Endothelial cell of hepatic sinusoid (primary cell): ENCODE measurements at regions not wholly inside any gene's neighbourhood (a gene's known extent, or its start where the extent isn't known, plus 50 kb on each side); places are given as distances from the start of the nearest gene placed in this dataset.

Experiments used
- in situ Hi-C: cut with HindIII; loops from 2 replicates; pipeline ENCODE4 v1.10.0; 2017; ENCODE audit warnings: low sequenced_read_pairs

DNA sequence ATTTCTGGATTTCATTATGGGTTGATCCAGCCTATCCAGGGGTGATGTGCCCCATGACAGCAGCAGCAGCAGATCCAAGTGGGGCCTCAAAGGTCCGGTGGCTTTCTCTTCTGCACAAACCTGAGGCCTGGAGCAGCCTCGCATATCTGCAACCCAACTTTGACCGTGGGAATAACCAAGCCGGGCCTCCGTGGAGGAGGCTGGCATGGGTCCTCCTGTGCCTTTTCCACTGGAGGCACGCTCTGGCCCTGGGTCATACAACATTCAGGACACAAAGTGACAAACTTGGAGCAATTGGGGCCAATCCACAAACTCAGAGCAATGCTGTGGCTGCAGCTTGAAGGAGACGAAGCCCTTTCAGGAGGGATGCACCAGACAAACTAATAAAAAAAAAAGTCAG lies 330.0 kb upstream of the MKI67 start:
- in situ Hi-C loops = no loop called here

DNA sequence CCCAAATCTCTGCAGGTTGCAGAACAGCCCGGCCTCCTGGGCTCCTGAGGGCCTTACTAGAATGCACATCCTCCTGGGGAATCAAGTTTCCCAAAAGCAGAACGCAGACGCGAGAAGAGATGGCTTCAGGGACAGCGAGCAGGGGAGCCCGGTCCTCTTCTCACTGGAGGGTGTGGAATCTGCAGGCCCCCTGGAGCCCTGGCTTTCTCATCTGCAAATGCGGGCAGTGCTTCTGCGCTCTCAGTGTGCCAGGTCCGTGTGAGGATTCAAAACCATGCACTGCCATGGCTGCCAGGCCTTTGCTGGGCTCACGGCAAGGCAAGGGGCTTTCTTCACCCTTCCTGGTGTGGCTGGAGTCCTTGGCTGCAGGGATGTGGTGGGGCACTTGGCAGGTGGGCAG lies 330.9 kb upstream of the MKI67 start:
- in situ Hi-C loops = no loop called here

DNA sequence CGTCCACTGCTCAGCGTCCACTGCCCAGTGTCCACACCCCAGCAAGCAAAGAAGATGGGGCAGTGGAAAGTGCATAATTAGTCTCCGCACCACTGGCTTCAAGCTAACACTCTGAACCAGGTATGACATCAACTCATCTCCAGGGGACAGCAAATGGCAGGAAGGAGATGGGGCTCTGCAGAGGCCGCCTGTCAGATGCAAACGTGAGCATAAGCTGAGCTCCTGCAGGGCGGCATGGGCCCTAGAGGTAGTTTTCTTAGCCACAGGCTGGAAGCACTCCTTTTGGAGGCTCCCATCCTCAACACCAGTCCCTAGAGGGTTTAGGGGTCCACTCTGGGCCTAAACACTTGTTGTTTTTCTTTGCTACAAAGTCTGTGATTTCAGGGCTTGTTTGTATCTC lies 335.8 kb upstream of the MKI67 start:
- in situ Hi-C loops = no loop called here

DNA sequence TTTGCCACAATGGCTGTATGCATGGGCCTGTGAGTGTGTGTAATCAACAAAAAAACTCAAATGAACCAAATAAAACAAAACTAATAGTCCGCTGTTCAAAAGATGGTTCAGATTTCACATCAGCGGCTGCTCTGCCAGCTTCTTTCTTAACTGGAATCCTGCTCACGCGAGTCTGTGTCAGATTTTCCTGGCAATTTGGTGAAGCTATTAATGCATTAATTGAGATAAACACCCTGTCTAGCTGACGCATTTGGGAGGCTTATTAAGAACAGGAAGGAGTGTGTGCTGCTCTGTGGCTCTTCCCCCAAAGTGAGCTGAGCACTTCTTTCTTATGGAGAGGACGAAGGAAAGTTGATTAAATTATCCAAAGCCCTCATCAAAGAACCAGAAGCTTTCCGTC lies 336.6 kb upstream of the MKI67 start:
- in situ Hi-C loops = no loop called here

DNA sequence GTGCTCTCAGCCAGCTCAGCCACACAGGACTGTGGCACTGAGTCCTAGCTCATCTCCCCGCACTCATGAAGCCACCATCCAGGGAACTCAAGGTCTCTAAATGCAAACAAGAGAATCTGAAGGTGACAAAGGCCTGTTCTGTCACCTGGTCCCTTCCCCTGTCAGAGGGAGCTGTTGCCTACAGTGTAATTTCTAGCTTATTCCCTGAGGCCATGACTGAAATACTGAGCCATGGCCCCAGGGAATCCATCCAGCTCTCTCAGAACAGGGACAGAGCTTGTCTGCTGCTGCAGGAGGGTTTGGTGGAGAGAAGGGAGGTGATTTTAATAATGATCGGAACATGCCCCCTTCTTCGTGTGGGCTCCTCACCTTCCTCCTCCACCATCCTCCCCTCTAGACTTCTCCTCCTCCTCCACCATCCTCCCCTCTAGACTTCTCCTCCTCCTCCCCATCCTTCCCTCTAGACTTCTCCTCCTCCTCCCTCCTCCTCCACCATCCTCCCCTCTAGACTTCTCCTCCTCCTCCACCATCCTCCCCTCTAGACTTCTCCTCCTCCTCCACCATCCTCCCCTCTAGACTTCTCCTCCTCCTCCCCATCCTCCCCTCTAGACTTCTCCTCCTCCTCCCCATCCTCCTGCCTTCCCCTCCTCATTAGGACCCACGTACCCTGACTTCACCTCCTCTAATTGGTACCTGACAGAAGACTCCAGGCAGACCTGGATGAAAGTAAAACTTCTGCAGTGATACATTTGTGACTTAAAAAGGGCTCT lies 338.0 kb upstream of the MKI67 start:
- in situ Hi-C loops = no loop called here

DNA sequence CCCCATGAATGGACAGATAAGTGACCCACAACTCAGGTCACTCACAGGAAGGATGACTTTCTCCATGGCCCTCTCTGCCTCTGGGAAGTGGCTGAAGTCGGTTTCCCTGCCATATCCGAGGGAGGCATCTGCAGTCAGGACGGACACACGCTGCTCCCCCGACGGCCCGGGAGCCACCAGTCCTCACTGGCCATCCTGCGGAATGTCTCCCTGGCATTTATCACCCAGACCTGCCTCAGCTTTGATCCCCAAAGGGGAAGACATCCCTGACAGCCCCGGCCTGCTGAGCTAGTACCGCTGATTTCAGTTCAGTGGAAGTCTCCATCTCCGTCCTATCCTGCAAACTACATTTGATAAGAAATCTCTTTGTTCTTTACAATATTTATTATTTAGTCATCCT lies 339.5 kb upstream of the MKI67 start:
- in situ Hi-C loops = no loop called here

DNA sequence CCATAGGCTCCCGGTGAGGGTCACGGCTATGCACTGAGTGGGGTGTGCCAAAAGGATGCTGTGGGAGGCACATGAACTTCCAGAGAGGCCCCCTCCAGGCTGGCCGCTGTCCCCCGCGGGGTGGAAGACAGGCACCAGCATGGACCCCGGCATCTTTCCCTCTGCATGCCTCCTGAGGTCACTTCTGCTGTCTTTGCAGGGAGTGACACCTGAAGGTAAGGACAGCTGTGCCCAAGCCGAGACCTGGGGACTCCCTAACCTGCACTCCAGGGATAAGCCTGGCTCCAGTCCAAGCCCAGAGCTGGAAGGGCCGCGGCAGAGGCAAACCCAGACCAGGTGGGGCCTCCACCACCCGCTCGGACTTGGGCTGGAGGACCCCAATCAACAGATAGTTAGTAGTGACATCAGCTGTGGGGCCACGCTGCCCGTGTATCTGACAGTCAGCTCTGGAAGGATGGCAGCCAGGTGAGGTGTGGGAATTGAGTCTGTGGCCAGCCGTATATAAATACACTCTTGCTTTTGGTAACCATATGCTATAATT lies 340.7 kb upstream of the MKI67 start:
- in situ Hi-C loops = no loop called here

DNA sequence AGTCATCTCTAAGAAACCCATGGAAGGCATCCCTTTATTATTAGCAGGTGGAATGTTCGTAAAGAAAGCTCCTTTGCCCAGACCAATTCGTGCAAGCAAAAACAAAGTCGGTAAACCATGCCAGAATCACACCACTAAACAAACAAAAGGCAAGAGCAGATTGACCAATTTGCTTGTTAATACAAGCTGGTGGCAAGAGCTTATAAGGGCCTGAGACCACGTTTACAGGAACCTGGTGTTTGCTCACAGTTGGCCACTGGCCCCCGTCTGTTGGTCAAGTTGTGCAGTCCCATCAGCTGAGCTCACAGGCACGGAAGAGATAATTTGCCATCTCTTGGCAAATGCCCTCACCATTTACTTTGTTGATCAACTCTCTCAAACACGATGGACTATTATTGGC lies 342.2 kb upstream of the MKI67 start:
- in situ Hi-C loops = no loop called here

DNA sequence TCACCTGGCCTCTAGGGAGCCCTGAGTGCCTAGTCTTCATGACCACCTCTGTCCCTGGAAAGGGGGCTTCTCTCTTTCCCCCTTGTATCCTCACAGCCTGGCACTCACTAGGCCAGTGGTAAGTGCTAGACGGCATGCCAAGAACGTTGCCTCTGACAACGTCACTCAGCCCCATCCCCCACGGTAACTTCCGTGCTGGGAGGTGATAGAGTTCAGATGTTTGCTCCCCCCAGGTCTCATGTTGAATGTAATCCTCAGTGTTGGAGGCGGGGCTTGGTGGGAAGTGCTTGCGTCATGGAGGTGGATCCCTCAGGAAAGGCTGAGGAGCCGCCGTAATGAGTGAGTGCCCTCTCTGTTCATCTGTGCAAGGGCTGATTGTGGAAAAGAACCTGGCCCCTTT lies 343.3 kb upstream of the MKI67 start:
- in situ Hi-C loops = no loop called here

DNA sequence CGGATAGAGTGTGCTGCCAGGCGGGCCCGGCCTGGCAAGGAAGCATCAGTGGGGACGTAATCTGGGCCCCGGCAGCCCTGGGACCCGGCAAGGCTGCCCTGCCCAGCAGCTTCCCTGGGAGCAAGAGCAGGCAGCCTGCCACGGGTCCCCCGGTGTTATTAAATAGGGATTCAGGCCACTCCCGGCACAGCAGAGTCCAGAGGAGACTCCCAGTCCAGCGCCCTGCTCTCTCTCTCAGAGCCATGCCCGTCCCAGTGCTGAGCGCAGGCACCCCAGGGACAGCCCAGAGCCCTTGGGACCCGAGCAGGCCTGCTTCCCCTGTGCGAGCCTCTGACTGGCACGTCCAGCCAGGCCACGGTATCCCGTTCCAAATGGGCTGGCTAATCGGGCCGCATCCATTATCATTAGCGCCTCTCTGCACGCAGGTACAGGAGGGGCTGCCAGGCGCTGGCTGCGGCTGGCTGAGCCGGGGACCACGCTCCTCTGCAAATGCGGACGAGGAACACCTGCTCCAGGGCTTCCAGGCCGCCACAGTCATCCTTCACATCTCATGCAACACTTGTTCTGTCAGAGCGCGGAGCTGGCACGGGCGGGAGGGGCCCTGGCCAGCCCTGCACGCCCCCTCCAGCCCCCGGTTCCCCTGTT lies 344.2 kb upstream of the MKI67 start:
- in situ Hi-C loops = no loop called here

DNA sequence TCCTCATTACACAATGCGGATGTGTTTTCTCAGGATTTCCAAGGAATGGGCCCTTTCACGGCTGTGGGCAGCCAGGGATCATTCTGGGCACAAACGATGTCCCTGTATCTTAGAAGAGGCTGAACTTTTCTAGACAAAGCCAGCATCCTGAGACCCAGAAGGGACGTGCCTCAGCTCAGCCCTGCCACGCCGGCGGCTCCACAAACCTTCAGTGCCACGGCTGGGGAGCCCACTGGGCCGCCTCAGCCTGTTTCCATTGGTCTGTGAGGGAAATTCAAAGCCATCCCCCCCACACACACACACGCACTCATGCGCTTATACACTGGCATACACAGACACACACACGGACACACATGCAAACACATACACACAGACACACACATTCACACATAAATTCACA lies 344.9 kb upstream of the MKI67 start:
- in situ Hi-C loops = no loop called here

DNA sequence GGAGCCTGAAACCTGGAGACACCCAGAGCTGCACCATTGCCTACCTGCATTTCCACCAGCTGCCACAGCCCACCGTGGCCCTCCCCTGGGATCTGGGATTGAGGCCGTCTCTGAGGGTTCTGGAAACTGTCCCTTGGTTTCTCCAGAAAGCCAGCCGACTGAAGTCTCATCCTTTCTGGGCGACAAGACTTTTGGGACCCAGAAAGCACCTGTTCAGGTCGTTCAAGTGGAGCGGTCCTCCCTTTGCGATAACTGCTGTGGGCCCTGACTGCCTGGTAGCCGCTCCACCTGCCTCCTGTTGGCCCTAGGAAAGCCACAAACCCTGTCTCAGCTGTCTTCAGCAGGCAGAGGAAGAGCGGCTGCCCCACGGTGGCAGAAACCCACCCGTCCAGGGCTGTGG lies 346.0 kb upstream of the MKI67 start:
- in situ Hi-C loops = no loop called here

DNA sequence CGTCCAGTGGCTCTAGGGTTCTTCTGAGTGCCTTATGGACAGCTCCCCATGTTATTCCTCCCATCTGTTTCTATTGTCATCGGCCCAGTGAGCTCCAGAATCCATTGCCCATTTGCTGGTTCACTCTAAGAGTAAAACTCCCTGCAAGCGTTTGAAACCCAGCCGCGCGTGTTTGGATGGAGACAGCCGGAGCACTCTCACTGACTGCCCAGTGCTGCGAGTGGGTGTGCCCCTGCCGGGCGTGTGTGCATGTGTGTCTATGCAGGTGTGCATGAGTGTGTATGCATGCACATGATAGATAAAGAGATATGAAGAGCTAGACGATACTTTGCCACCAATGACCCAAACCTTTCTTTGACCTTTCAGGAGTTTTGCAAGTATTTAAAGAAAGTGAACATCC lies 347.2 kb upstream of the MKI67 start:
- in situ Hi-C loops = no loop called here

DNA sequence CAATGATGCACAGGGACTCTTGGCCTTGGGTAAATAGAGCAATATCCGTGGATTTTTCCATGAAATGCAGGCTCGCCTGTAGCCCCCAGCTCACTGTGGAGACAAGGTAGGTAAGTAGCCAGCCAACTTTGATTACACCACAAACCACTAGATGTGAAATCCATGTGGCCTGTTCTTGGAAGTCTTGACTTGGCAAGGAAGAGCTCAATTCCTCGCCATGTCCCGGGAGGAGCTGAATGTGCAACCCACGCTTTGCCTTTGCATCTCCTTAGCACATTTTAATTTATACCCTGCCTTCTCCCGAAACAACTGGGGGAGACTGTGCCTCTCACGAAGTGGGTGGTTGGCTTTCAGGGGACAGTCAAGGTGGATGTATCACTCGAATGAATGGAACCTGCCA lies 347.7 kb upstream of the MKI67 start:
- in situ Hi-C loops = no loop called here

DNA sequence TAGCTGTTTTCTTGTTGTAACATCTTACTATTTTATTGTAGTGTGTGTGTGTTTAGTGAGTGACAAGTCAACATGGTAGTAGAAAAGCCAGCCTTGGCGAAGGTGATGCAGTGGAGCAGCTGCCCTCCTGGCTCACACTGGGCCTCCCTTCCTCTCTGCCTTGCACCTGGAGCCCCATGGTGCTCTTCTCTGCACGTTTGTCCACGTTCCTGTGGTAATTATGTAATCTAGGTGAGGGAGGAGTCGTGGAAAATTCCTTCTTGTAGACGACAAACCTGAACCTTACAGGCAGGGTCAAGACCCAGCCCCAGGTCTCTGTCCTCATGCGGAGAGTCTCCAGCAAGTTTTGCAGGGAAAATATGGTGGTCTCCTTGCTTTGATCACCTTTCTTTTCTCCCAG lies 348.3 kb upstream of the MKI67 start:
- in situ Hi-C loops = no loop called here

DNA sequence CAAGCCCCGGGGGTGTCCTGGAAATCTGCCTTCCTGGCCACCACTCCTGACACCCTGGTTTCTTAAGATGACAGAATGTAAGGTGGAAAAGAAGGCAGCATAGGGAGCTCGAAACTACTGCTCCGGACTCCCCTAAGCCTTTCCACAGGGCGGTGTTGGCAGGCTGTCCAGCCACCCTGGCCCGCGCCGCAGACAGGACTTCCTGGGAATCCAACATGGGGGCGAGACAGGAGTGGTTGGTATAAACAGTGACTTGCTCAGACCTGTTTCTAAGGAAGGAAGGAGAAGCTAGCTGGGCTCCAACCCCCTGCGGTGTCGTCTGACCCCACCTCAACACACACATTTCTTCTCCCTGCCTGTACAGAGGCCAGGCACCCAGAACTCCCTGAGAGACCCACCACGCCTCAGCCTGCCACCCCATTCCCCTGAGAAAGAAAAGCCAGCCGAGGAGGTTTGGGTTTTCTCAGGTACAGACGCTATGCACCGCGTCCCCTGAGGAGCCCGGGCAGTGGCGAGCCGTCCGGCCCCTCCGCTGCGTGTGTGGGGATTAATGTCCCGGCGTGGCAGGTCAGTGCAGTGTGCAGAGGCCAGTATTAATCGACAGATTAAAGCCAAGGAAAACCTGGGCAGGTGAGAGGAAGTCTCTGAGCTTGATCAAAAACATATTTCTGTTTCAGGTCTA lies 349.6 kb upstream of the MKI67 start:
- in situ Hi-C loops = no loop called here

DNA sequence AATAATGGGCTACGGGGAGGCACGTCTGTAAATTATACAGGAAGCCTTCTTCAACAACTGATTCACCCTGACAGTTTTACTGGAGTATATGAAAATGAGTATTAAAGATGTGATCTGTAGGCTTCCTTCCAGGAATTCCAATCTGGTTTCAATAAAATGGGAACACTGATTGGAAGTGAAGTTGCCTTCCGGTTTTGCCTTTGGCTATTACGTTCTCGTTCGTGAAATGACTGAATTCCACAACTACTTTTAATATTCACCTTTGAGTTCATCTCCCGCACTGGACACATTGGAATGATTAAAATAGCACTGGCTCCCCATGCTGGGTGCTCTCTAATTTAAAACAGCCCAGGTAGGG lies 350.1 kb upstream of the MKI67 start:
- in situ Hi-C loops = no loop called here

DNA sequence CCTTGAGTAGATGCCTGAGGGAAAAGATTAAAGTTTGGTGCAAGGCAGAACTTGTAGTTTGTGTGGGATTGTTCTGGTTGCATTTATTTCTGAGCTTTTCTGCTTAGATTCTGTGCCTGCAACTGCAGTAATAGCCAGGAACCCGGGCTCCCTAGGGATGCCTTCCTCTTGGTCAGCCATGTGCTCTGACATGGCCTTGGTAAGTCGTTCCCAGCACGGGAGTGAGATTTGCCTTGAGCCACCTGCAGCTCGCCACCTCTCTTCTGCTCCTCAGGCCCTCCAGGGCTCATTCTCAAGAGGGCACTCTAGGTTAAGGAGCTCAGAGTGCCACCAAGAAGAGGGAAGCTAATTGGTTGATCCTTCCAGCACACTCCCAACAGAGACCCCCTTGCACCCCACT lies 350.6 kb upstream of the MKI67 start:
- in situ Hi-C loops = no loop called here

DNA sequence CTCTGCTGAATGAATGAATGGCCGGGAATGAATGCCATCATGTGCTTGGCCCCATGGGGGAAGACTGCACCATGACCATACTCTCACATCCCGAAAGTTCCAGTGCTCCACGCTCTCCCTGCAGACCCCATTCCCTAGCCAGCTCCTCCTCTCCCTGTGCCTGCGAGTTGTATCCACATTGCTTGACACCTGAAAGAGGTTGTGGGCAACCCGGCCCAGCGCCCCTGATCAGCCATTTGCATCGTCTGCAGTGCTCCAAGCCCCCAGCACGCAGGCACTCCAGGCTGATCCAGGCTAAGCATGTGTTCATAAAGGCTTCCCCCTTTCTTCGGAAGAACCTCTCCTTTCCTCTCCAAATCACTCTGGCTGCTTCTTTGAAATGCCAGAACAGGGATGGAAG lies 354.4 kb upstream of the MKI67 start:
- in situ Hi-C loops = loop anchor here (5.0 kb wide), 1 partner anchor 68 kb away; no protein-coding TSS in a partner anchor

DNA sequence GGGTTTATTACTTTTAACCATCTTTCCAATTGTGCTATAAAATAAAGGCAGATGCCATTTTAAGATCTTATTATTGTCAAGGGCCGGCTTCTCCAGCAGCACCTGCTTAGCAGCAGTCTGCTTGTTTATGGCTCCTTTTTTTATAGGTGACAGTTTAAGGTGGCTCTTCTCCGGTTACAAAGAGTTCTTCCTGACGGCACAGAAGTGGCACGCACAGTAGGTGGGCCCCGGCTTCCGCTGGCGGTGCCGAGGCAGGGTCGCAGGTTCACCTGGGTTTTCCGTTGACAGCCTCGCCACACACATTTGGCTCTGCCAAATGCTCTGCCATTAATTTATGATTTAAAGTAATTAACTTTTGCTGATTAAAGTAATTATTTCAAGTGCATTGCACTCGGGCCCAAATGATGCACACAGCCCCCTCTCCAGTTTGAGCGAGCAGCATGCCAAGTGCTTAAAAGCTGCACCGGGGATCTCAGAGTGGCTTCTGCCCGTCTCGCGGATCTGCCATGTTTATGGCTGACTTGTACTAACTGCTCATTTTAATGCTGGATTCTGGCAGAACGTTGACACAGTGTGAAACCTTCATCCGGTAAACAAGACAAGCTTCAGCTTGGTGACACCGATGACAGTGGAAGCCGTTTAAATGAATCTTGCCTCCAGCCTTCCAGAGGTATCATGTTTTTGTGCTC lies 355.1 kb upstream of the MKI67 start:
- in situ Hi-C loops = loop anchor here (5.0 kb wide), 1 partner anchor 69 kb away; no protein-coding TSS in a partner anchor

DNA sequence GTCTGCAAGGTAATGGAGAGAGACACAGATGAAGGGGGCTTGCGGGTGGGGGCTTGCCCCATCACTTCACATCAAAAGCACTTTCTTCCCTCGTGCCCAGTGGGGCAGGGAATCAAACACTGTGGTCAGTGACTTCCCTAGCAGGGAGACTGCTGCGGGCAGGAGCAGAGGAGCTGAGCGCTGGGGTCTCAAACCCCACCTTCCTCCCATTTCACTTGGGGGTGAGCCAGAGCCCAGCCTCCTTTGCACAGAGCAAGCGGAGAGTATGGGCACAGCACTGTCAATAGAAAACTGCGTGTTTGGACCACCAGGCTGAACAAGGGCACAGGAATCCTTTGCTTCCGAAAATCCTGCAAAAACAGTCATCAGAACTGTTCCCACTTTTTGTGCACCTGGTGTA lies 355.8 kb upstream of the MKI67 start:
- in situ Hi-C loops = loop anchor here (5.0 kb wide), 1 partner anchor 70 kb away; no protein-coding TSS in a partner anchor
